ENCODE measurements at regions not wholly inside any gene's neighbourhood (a gene's known extent, or its start where the extent isn't known, plus 50 kb on each side); places are given as distances from the start of the nearest gene placed in this dataset.

- H3K27me3 ChIP-seq (replicated peaks; ENCODE audit: insufficient read depth): no peaks in the 10 kb centered on the region
- no peaks in the 10 kb centered on the region for H3K4me1 ChIP-seq (ENCODE audit: control insufficient read depth in 1 of 2, low read depth in 2 of 2)
- no peak overlapping the region for H3K4me3 ChIP-seq
- DNase-seq (ENCODE audit: low spot score) (no peak), ATAC-seq (ENCODE audit: insufficient number of reproducible peaks, low FRiP score, low read depth) (no peak)
- H3K27ac ChIP-seq: no peak overlapping the region
- H3K9me3 ChIP-seq: no peaks in the 10 kb centered on the region
- H3K36me3 ChIP-seq: no peaks in the 10 kb centered on the region
- no peak for TF ChIP-seq CTCF (IDR thresholded peaks at IDR 0.05)
Measured at GRCh38 chr10:62665771-62666170, 138.7 kb upstream of the ADO start.

DNA sequence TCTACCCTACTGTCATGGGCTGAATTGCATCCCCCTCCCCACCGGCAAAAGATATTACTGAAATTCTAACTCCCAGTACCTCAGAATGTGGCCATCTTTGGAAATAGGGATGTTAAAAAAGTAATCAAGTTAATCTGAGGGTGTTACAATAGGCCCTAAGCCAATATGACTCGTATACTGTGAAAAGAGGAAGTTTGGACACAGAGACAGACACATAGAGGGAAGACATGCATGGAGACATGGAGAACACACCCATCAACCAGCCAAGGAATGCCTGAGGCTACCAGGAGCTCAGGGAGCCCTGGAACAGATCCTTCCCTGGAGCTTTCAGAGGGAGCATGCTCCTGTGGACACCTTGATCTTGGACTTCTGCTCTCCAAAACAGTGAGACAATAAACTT is 138.2 kb upstream of the ADO start:
- Histone ChIP-seq H3K9me3 (no peaks in the 10 kb centered on the region), H3K27me3 (replicated peaks; ENCODE audit: insufficient read depth) (no peaks in the 10 kb centered on the region), H3K4me1 (ENCODE audit: control insufficient read depth in 1 of 2, low read depth in 2 of 2) (no peaks in the 10 kb centered on the region), H3K36me3 (no peaks in the 10 kb centered on the region), H3K4me3 (no peak overlapping the region), H3K27ac (no peak overlapping the region)
- no peak for TF ChIP-seq CTCF (IDR thresholded peaks at IDR 0.05)
- no peak for DNase-seq (ENCODE audit: low spot score)
- no peak for ATAC-seq (ENCODE audit: insufficient number of reproducible peaks, low FRiP score, low read depth)

GRCh38 chr10:62669341-62669740 is 135.2 kb upstream of the ADO start:
- H3K4me1 ChIP-seq (ENCODE audit: control insufficient read depth in 1 of 2, low read depth in 2 of 2): no peaks in the 10 kb centered on the region
- no peak overlapping the region for H3K27ac ChIP-seq
- H3K36me3 ChIP-seq: no peaks in the 10 kb centered on the region
- TF ChIP-seq CTCF (IDR thresholded peaks at IDR 0.05): no peak
- ATAC-seq (ENCODE audit: insufficient number of reproducible peaks, low FRiP score, low read depth) (no peak), DNase-seq (ENCODE audit: low spot score) (no peak)
- H3K4me3 ChIP-seq: no peak overlapping the region
- no peaks in the 10 kb centered on the region for H3K9me3 ChIP-seq
- no peaks in the 10 kb centered on the region for H3K27me3 ChIP-seq (replicated peaks; ENCODE audit: insufficient read depth)

DNA sequence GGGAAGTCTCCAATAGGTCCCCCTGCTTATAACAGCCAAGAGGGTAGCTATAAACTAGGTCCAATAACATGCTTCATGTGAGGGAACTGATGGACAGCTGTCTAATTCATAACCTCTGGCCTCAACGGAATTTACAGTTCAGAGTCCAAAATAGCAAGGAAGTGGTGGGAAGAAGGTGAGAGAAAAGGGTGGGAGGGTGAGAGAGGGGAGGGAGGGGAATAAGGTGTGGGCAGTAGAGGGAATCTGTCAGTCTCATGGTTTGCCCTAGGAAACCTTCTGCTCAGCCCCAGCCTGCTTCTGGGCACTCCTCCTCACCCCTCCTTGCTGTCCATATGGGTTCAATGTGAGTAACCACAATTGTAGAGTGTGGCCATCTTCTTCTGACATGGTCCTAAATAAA is 133.4 kb upstream of the ADO start:
- H3K4me1 ChIP-seq (ENCODE audit: control insufficient read depth in 1 of 2, low read depth in 2 of 2): no peaks in the 10 kb centered on the region
- H3K36me3 ChIP-seq: no peaks in the 10 kb centered on the region
- H3K9me3 ChIP-seq: no peaks in the 10 kb centered on the region
- DNase-seq (ENCODE audit: low spot score) (no peak), ATAC-seq (ENCODE audit: insufficient number of reproducible peaks, low FRiP score, low read depth) (no peak)
- no peak for TF ChIP-seq CTCF (IDR thresholded peaks at IDR 0.05)
- H3K27me3 ChIP-seq (replicated peaks; ENCODE audit: insufficient read depth): no peaks in the 10 kb centered on the region
- no peak overlapping the region for H3K27ac ChIP-seq
- H3K4me3 ChIP-seq: no peak overlapping the region

GRCh38 chr10:62681211-62681940 is 123.1 kb upstream of the ADO start:
- H3K27ac ChIP-seq: no peak overlapping the region
- no peaks in the 10 kb centered on the region for H3K9me3 ChIP-seq
- H3K4me3 ChIP-seq: no peak overlapping the region
- no peak for TF ChIP-seq CTCF (IDR thresholded peaks at IDR 0.05)
- no peaks in the 10 kb centered on the region for H3K36me3 ChIP-seq
- no peak for DNase-seq (ENCODE audit: low spot score)
- no peak for ATAC-seq (ENCODE audit: insufficient number of reproducible peaks, low FRiP score, low read depth)
- H3K4me1 ChIP-seq (ENCODE audit: control insufficient read depth in 1 of 2, low read depth in 2 of 2): no peaks in the 10 kb centered on the region
- no peaks in the 10 kb centered on the region for H3K27me3 ChIP-seq (replicated peaks; ENCODE audit: insufficient read depth)

Data from thoracic aorta (tissue), 2 donors.